AG04450 (cell line): ENCODE measurements at regions not wholly inside any gene's neighbourhood (a gene's known extent, or its start where the extent isn't known, plus 50 kb on each side); places are given as distances from the start of the nearest gene placed in this dataset.

Experiments
- CTCF ChIA-PET: fragments of 300-600, 350-600 bp; formaldehyde crosslinking; extraction: SDS; loops from one replicate; lab custom pipeline; 2022; ENCODE audit warnings: antibody characterized with exemption, inconsistent platforms; lab: Charles Lee
- POLR2A ChIA-PET: fragments of 350-600 bp; formaldehyde crosslinking; extraction: SDS; loops from one replicate; lab custom pipeline; 2021; ENCODE audit warnings: antibody characterized with exemption, inconsistent platforms; lab: Yijun Ruan, JAX
- DNase-seq: peaks from one replicate; pipeline ENCODE4 v3.0.0-alpha.2; 2011; ENCODE audit warnings: low read depth, low spot score
- H3K27ac ChIP-seq: one replicate; pipeline ENCODE4 v1.5.1; 2012; ENCODE audit warnings: low read depth, low read length, control low read depth
- H3K27me3 ChIP-seq: one replicate; pipeline ENCODE4 v1.6.0; 2012; ENCODE audit warnings: low read length; ENCODE audit not compliant: control insufficient read depth, insufficient read depth
- H3K4me3 ChIP-seq: 2 replicates; pipeline ENCODE4 v1.5.1; 2011; ENCODE audit warnings: mild to moderate bottlenecking, low read depth, low read length, control low read depth
- H3K9me3 ChIP-seq: 2 replicates; pipeline ENCODE4 v1.5.1; 2012; ENCODE audit warnings: low read length; ENCODE audit not compliant: control insufficient read depth, insufficient read depth
- CTCF ChIP-seq: IDR thresholded peaks from 2 replicates; pipeline ENCODE4 v1.5.1; 2011; ENCODE audit warnings: low read depth, low read length, control low read depth, inconsistent platforms

- TF ChIP-seq CTCF = no peak
- no peak for DNase-seq
- Histone ChIP-seq H3K4me3 (no peak overlapping the region), H3K27ac (no peak overlapping the region), H3K9me3 (no peaks in the 10 kb centered on the region), H3K27me3 (no peaks in the 10 kb centered on the region)
- ChIA-PET CTCF (interaction anchor here (3.3 kb wide), 1 partner anchor 12 kb away, joined by 17 read pairs; no protein-coding TSS in a partner anchor), POLR2A (no interaction called here)
Measured at GRCh38 chr12:28884904-28885679, 264.0 kb upstream of the FAR2 start.

- DNase-seq = no peak
- H3K27ac ChIP-seq = no peak overlapping the region
- no peak for TF ChIP-seq CTCF
- POLR2A ChIA-PET = no interaction called here
- no peaks in the 10 kb centered on the region for H3K9me3 ChIP-seq
- CTCF ChIA-PET = interaction anchor here (3.3 kb wide), 1 partner anchor 13 kb away, joined by 17 read pairs; no protein-coding TSS in a partner anchor
- H3K4me3 ChIP-seq = no peak overlapping the region
- no peaks in the 10 kb centered on the region for H3K27me3 ChIP-seq
Measured at GRCh38 chr12:28885928-28886327, 263.1 kb upstream of the FAR2 start.

GRCh38 chr12:28887461-28887990, 261.6 kb upstream of the FAR2 start:
- Histone ChIP-seq H3K9me3 (no peaks in the 10 kb centered on the region), H3K27ac (no peak overlapping the region), H3K4me3 (no peak overlapping the region), H3K27me3 (no peaks in the 10 kb centered on the region)
- no peak for TF ChIP-seq CTCF
- no peak for DNase-seq
- ChIA-PET CTCF (no interaction called here), POLR2A (no interaction called here)

GRCh38 chr12:28890664-28891063, 258.4 kb upstream of the FAR2 start:
- ChIA-PET POLR2A (interaction anchor here (0.6 kb wide), 1 partner anchor 920 kb away, joined by 3 read pairs; no protein-coding TSS in a partner anchor), CTCF (no interaction called here)
- Histone ChIP-seq H3K9me3 (no peaks in the 10 kb centered on the region), H3K4me3 (no peak overlapping the region), H3K27ac (no peak overlapping the region), H3K27me3 (no peaks in the 10 kb centered on the region)
- DNase-seq = no peak
- TF ChIP-seq CTCF = no peak

- TF ChIP-seq CTCF = no peak
- Histone ChIP-seq H3K27me3 (no peaks in the 10 kb centered on the region), H3K4me3 (no peak overlapping the region), H3K9me3 (no peaks in the 10 kb centered on the region), H3K27ac (no peak overlapping the region)
- no peak for DNase-seq
- ChIA-PET POLR2A (interaction anchor here (0.6 kb wide), 1 partner anchor 921 kb away, joined by 3 read pairs; no protein-coding TSS in a partner anchor), CTCF (no interaction called here)
Measured at GRCh38 chr12:28891126-28891525, 258.0 kb upstream of the FAR2 start.
